VCaP (cell line): ENCODE measurements at regions not wholly inside any gene's neighbourhood (a gene's known extent, or its start where the extent isn't known, plus 50 kb on each side); places are given as distances from the start of the nearest gene placed in this dataset.

ENCODE experiments used
- H3K27ac ChIP-seq: fragments of 450-650 bp; 2 replicates; pipeline ENCODE4 v1.5.1; 2017
- CTCF ChIP-seq: fragments of 450-650 bp; conservative IDR thresholded peaks from 2 replicates; pipeline ENCODE4 v1.5.1; 2017; ENCODE audit warnings: mild to moderate bottlenecking, moderate library complexity

GRCh38 chr15:95994418-95994817 is 336.1 kb upstream of the NR2F2 start:
- TF ChIP-seq CTCF: no peak
- H3K27ac ChIP-seq: no peak overlapping the region

GRCh38 chr15:95995375-95996168 is 334.9 kb upstream of the NR2F2 start:
- no peak overlapping the region for H3K27ac ChIP-seq
- TF ChIP-seq CTCF: no peak

GRCh38 chr15:95996494-95996893 is 334.0 kb upstream of the NR2F2 start:
- no peak for TF ChIP-seq CTCF
- H3K27ac ChIP-seq: no peak overlapping the region

GRCh38 chr15:95998935-95999334 is 331.6 kb upstream of the NR2F2 start:
- TF ChIP-seq CTCF: no peak

GRCh38 chr15:96002890-96003859 is 327.3 kb upstream of the NR2F2 start:
- TF ChIP-seq CTCF: no peak
- peak overlapping the region; percentile 65 for H3K27ac ChIP-seq

More at GRCh38 chr15:95998935-95999334, 331.6 kb upstream of the NR2F2 start:
- H3K27ac ChIP-seq: no peak overlapping the region

- H3K27ac ChIP-seq: no peak overlapping the region
- TF ChIP-seq CTCF: no peak
These were observed 324.6 kb upstream of the NR2F2 start for GRCh38 chr15:96005906-96006305.

GRCh38 chr15:96011136-96011535 is 319.4 kb upstream of the NR2F2 start:
- no peak overlapping the region for H3K27ac ChIP-seq
- TF ChIP-seq CTCF: no peak
